ENCODE measurements at regions not wholly inside any gene's neighbourhood (a gene's known extent, or its start where the extent isn't known, plus 50 kb on each side); places are given as distances from the start of the nearest gene placed in this dataset.

DNA sequence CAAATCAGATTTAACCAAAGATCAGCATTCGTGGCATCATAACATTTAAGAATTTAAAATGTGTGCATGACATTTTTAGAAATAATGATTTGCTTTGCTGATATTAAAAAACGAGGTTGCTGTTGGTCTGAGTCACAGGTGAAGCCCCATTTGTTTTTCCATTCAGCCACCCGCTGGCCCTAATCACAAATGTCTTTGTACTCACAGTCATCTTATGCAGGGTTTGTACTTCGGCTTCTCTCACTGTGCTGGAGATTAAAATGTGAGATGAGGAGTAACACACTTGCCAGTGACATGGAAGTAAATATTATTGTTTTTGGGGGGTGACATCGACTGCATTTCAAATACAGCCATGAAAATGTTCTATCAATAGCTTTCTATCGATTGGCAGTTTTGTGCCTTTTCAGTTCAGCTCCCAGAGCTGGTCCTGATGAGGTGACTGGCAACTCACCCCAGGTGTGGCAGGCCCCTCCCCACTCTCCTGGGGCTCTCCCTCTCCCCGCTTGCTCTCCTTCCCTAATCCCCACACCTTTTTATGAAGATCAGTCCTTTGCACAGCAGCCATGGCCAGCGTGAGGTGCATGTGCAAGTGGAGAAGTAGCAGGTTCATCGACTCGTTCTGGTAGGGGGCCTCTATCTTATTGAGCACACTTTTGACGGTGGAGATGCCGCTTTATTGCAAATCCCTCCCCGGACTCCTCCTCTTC is 58.8 kb upstream of the FUCA2 start:
- H3K4me3 ChIP-seq (ENCODE audit: low read depth, low read length), result no peak overlapping the region
- TF ChIP-seq, protein P1, sequence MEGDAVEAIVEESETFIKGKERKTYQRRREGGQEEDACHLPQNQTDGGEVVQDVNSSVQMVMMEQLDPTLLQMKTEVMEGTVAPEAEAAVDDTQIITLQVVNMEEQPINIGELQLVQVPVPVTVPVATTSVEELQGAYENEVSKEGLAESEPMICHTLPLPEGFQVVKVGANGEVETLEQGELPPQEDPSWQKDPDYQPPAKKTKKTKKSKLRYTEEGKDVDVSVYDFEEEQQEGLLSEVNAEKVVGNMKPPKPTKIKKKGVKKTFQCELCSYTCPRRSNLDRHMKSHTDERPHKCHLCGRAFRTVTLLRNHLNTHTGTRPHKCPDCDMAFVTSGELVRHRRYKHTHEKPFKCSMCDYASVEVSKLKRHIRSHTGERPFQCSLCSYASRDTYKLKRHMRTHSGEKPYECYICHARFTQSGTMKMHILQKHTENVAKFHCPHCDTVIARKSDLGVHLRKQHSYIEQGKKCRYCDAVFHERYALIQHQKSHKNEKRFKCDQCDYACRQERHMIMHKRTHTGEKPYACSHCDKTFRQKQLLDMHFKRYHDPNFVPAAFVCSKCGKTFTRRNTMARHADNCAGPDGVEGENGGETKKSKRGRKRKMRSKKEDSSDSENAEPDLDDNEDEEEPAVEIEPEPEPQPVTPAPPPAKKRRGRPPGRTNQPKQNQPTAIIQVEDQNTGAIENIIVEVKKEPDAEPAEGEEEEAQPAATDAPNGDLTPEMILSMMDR (IDR thresholded peaks at IDR 0.05; ENCODE audit: low read depth, low read length), result no peak

DNA sequence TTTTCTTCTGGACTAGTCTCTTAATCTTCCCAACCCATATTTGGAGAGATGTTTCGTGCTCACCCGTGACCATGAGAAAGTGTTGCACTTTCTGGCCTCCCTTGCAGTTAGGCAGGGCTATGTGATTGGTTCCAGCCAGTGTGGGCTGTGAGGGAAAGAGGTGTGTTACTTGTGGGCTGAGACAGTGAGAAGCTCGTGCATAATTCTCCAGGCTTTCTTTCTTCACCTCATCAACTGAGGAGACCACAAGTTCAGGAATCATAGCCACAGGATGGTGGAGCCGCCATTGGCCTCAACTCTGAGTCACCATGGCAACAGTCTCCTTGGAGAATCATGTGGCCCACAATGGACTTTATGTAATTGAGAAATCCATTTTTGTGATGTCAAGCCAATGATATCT is 57.5 kb upstream of the FUCA2 start:
- no peak overlapping the region for H3K4me3 ChIP-seq (ENCODE audit: low read depth, low read length)
- TF ChIP-seq, protein P1 (IDR thresholded peaks at IDR 0.05; ENCODE audit: low read depth, low read length), result no peak

DNA sequence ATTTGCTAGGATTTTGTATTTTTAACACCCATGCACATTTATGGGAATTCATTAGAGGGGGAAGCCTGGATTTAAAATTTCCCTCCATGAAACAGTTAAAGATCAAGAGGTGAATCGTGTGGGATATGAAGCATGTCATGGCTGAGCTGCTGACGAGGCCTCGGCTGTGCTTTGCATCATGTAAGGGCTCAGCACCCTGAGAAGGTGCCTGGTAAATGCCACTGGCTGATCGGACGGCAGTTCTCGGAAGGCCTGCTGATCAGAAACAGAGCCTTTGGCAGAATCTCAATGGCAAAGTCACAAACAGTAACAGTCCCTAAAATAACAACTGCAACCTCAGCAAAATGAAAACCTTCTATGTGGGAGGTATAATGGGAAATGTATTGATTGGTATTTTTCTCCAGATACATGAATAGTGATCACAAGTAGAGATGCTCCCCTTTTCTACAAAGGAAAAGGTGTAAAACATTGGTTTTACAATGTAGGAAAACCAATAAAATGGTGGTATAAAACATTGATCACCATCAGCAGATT is 53.0 kb upstream of the FUCA2 start:
- no peak overlapping the region for H3K4me3 ChIP-seq (ENCODE audit: low read depth, low read length)
- TF ChIP-seq, protein P1 (IDR thresholded peaks at IDR 0.05; ENCODE audit: low read depth, low read length), result no peak

DNA sequence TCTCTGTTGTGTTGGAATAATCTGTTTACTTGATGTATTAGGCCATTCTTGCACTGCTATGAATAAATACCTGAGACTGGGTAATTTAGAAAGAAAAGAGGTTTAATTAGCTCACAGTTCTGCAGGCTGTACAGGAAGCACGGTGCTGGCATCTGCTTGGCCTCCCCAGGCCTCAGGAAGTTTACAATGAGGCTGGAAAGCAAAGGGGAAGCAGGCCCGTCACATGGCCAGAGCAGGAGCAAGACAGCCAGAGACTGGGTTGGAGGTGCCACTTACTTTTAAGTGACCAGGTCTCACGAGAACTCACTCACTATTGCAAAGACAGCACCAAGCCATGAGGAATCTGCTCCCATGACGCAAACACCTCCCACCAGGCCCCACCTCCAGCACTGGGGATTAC is 50.6 kb upstream of the FUCA2 start:
- TF ChIP-seq, protein P1 (IDR thresholded peaks at IDR 0.05; ENCODE audit: low read depth, low read length), result no peak
- H3K4me3 ChIP-seq (ENCODE audit: low read depth, low read length), result no peak overlapping the region

Measured in WI38 (cell line).